Endothelial cell of umbilical vein (primary cell): ENCODE measurements at regions not wholly inside any gene's neighbourhood (a gene's known extent, or its start where the extent isn't known, plus 50 kb on each side); places are given as distances from the start of the nearest gene placed in this dataset.

Experiments
- BruUV-seq: library from RNA; stranded (reverse); fragments of 400-500 nt; replicated peaks from 2 replicates; lab custom pipeline; 2021; lab: Mats Ljungman, UMichigan
- CTCF ChIA-PET: fragments of 300-600, 350-600 bp; sonication (Branson Sonifier 250); formaldehyde crosslinking; loops from one replicate; lab custom pipeline; 2021; ENCODE audit warnings: antibody characterized with exemption, inconsistent platforms; lab: Charles Lee
- POLR2A ChIA-PET: fragments of 300-600, 350-600 bp; sonication (Branson Sonifier 250); formaldehyde crosslinking; loops from one replicate; lab custom pipeline; 2021; ENCODE audit warnings: antibody characterized with exemption, inconsistent platforms; lab: Charles Lee
- DNase-seq: peaks from one replicate; pipeline ENCODE4 v3.0.0-alpha.2; 2011; ENCODE audit warnings: low read depth, low spot score
- FAIRE-seq: peaks from 2 replicates; lab custom pipeline; 2011; peaks lifted over from hg19 to GRCh38; lab: Jason Lieb, UNC
- H2AFZ ChIP-seq: 2 replicates; pipeline ENCODE4 v1.6.0; 2012; ENCODE audit warnings: low read depth, low read length, control low read depth, inconsistent platforms
- H3K27ac ChIP-seq: 2 replicates; pipeline ENCODE4 v1.5.1; 2011; ENCODE audit warnings: low read depth, mild to moderate bottlenecking, control low read depth, low read length, moderate library complexity; ENCODE audit not compliant: insufficient read depth
- H3K27me3 ChIP-seq, 2 experiments: 2 replicates each; pipeline versions ENCODE4 v1.6.0 to v1.6.1; 2011; ENCODE audit warnings: low read length in 2 of 2, mixed read lengths in 1 of 2; ENCODE audit not compliant: control insufficient read depth in 2 of 2, insufficient read depth in 2 of 2
- H3K36me3 ChIP-seq, 2 experiments: 2 replicates in 1 of 2; 3 replicates in 1 of 2; pipeline ENCODE4 v1.5.1; 2011; ENCODE audit warnings: low read length in 2 of 2, mild to moderate bottlenecking in 1 of 2, moderate library complexity in 1 of 2; ENCODE audit not compliant: control insufficient read depth in 2 of 2, insufficient read depth in 2 of 2; ENCODE audit errors: extremely low read depth in 1 of 2
- H3K4me1 ChIP-seq: 3 replicates; pipeline ENCODE4 v1.5.1; 2011; ENCODE audit warnings: mild to moderate bottlenecking, low read length; ENCODE audit not compliant: control insufficient read depth, insufficient read depth; ENCODE audit errors: extremely low read depth
- H3K4me2 ChIP-seq: 2 replicates; pipeline ENCODE4 v1.6.1; 2011; ENCODE audit warnings: low read length, control low read depth, mixed read lengths; ENCODE audit not compliant: insufficient read depth
- H3K4me3 ChIP-seq, 3 experiments: fragments of 200-600 bp in 1 of 3; sonication (generic), shearing (Covaris generic) in 1 of 3; replicated peaks in 1 of 3; 2 replicates each; pipeline ENCODE4 v1.5.1; 2011 to 2016; ENCODE audit warnings: control low read depth in 3 of 3, low read length in 3 of 3, mild to moderate bottlenecking in 2 of 3, inconsistent platforms in 1 of 3, low read depth in 1 of 3, moderate library complexity in 1 of 3; ENCODE audit not compliant: insufficient read depth in 1 of 3
- H3K79me2 ChIP-seq: 2 replicates; pipeline ENCODE4 v1.6.0; 2012; ENCODE audit warnings: low read length, inconsistent platforms; ENCODE audit not compliant: control insufficient read depth, insufficient read depth
- H3K9ac ChIP-seq: replicated peaks from 2 replicates; pipeline ENCODE3; 2011; ENCODE audit warnings: low read length, control low read depth; ENCODE audit not compliant: insufficient read depth; ENCODE audit errors: extremely low read depth
- H3K9me1 ChIP-seq: replicated peaks from 3 replicates; pipeline ENCODE4 v1.6.0; 2011; ENCODE audit warnings: mild to moderate bottlenecking, low read length; ENCODE audit not compliant: control insufficient read depth, insufficient read depth; ENCODE audit errors: extremely low read depth
- H3K9me3 ChIP-seq: replicated peaks from 2 replicates; pipeline ENCODE4 v1.5.1; 2012; ENCODE audit warnings: low read length, inconsistent platforms; ENCODE audit not compliant: control insufficient read depth, insufficient read depth
- H4K20me1 ChIP-seq: replicated peaks from 2 replicates; pipeline ENCODE3; 2011; ENCODE audit warnings: mild to moderate bottlenecking, low read length; ENCODE audit not compliant: control insufficient read depth, insufficient read depth; ENCODE audit errors: extremely low read depth
- EZH2 ChIP-seq: IDR thresholded peaks from 2 replicates; pipeline ENCODE4 v1.6.1; 2012; ENCODE audit warnings: borderline replicate concordance, low read depth, mild to moderate bottlenecking, moderate library complexity, low read length, inconsistent platforms; ENCODE audit not compliant: severe bottlenecking
- FOS ChIP-seq: IDR thresholded peaks from 2 replicates; pipeline ENCODE4 v1.6.1; 2011; ENCODE audit warnings: mild to moderate bottlenecking, low read length, moderate library complexity, borderline replicate concordance; ENCODE audit not compliant: insufficient read depth
- GATA2 ChIP-seq: IDR thresholded peaks from 2 replicates; pipeline ENCODE4 v1.7.0; 2011; ENCODE audit warnings: low read depth, mild to moderate bottlenecking, moderate library complexity, mixed read lengths, low read length; ENCODE audit not compliant: insufficient read length, insufficient read depth
- JUN ChIP-seq: IDR thresholded peaks from 2 replicates; pipeline ENCODE4 v1.6.1; 2011; ENCODE audit warnings: borderline replicate concordance, low read depth; ENCODE audit not compliant: insufficient read length, insufficient read depth
- POLR2AphosphoS5 ChIP-seq: IDR thresholded peaks from 2 replicates; pipeline ENCODE4 v1.6.1; 2012; ENCODE audit warnings: low read depth, mild to moderate bottlenecking, control low read depth, low read length, moderate library complexity; ENCODE audit not compliant: insufficient read depth
- dilution Hi-C: fragments of 300-500 bp; cut with MboI; formaldehyde crosslinking; loops from one replicate; pipeline ENCODE4 v1.15.0; 2019; ENCODE audit warnings: low sequenced_read_pairs; ENCODE audit not compliant: extremely low pct_ligation_motif_present
- intact Hi-C: fragments of 100-400 bp; cut with micrococcal nuclease; formaldehyde crosslinking; loops from one replicate; pipeline ENCODE4 v1.10.0; 2022
- TF ChIP-seq, protein P1 (sequence below), 2 donors: IDR thresholded peaks; 1 replicate in 1 of 2; 2 replicates in 1 of 2; pipeline ENCODE4 v1.5.1; 2011; ENCODE audit warnings: low read length in 2 of 2, mild to moderate bottlenecking in 2 of 2, moderate library complexity in 2 of 2, control low read depth in 1 of 2, inconsistent platforms in 1 of 2, low read depth in 1 of 2; ENCODE audit not compliant: insufficient read depth in 1 of 2; ENCODE audit errors: extremely low read depth in 1 of 2
- TF ChIP-seq, protein P2 (sequence below): IDR thresholded peaks from 2 replicates; pipeline ENCODE4 v1.6.1; 2011; ENCODE audit not compliant: insufficient read depth, insufficient read length

DNA sequence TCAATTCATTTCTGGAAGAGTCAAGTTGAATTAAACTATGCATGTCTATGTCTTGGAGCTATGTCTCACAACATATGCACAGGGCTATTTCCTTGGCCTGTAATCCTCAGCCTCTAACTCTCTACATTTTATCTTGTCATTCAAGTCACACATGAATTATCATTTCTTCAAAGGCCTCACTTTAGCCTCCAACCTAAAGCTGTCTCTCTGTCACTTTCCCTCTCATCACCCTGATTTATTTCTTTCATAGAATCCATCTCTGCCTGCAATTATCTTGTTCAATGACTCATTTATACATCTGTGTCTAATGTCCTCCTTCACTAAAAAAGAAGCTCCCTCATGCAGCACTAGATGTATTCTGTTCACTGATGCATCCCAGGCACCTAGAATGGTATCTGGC, 614.2 kb upstream of the REG3G start:
- H4K20me1 ChIP-seq: no peaks in the 10 kb centered on the region
- ChIA-PET CTCF (no interaction called here), POLR2A (no interaction called here)
- FAIRE-seq (no peak), DNase-seq (no peak)
- no peaks in the 10 kb centered on the region for H3K36me3 ChIP-seq
- H3K9ac ChIP-seq: no peak overlapping the region
- no peaks in the 10 kb centered on the region for H3K4me1 ChIP-seq
- H3K27ac ChIP-seq: no peak overlapping the region
- no peak overlapping the region for H2AFZ ChIP-seq
- intact Hi-C loops: no loop called here
- dilution Hi-C loops: no loop called here
- no peaks in the 10 kb centered on the region for H3K79me2 ChIP-seq
- H3K4me3 ChIP-seq: no peak overlapping the region
- no peak for TF ChIP-seq FOS
- TF ChIP-seq EZH2: no peak
- TF ChIP-seq, protein P1, sequence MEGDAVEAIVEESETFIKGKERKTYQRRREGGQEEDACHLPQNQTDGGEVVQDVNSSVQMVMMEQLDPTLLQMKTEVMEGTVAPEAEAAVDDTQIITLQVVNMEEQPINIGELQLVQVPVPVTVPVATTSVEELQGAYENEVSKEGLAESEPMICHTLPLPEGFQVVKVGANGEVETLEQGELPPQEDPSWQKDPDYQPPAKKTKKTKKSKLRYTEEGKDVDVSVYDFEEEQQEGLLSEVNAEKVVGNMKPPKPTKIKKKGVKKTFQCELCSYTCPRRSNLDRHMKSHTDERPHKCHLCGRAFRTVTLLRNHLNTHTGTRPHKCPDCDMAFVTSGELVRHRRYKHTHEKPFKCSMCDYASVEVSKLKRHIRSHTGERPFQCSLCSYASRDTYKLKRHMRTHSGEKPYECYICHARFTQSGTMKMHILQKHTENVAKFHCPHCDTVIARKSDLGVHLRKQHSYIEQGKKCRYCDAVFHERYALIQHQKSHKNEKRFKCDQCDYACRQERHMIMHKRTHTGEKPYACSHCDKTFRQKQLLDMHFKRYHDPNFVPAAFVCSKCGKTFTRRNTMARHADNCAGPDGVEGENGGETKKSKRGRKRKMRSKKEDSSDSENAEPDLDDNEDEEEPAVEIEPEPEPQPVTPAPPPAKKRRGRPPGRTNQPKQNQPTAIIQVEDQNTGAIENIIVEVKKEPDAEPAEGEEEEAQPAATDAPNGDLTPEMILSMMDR (IDR thresholded peaks at IDR 0.05; ENCODE audit: extremely low read depth in 1 of 2, insufficient read depth in 1 of 2, low read depth in 1 of 2, low read length in 2 of 2): no peak
- TF ChIP-seq, protein P2, sequence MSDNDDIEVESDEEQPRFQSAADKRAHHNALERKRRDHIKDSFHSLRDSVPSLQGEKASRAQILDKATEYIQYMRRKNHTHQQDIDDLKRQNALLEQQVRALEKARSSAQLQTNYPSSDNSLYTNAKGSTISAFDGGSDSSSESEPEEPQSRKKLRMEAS: no peak
- TF ChIP-seq GATA2: no peak
- no peak for TF ChIP-seq POLR2AphosphoS5
- no peak for TF ChIP-seq JUN
- no peak overlapping the region for H3K4me2 ChIP-seq
- BruUV-seq: no TSS peak
- H3K9me3 ChIP-seq: no peaks in the 10 kb centered on the region
- no peaks in the 10 kb centered on the region for H3K27me3 ChIP-seq
- H3K9me1 ChIP-seq: no peaks in the 10 kb centered on the region
